Left colon (tissue), 2 donors: ENCODE measurements at regions not wholly inside any gene's neighbourhood (a gene's known extent, or its start where the extent isn't known, plus 50 kb on each side); places are given as distances from the start of the nearest gene placed in this dataset.

Experiments used
- ATAC-seq: fragments of 200-7000 bp; cut with Tn5 transposase; one replicate; pipeline ENCODE4 v1.9.1; 2020; ENCODE audit warnings: mild to moderate bottlenecking, moderate library complexity
- DNase-seq, 2 donors: peaks; one replicate each; pipeline ENCODE4 v3.0.0-alpha.2; 2020
- intact Hi-C, 2 donors: fragments of 100-400 bp; cut with DNase I in 1 of 2; cut with micrococcal nuclease in 1 of 2; formaldehyde crosslinking; loops; one replicate each; pipeline versions ENCODE4 v1.11.2 to v1.14.0; 2022; cut with DNase I, micrococcal nuclease
- donor health status: DM: no; HTN: no; CAD: no.
- donor health status: DM: yes; HTN: yes; CAD: no.

- intact Hi-C loops = no loop called here
- DNase-seq (no peak), ATAC-seq (no peak)
Observed at GRCh38 chr10:75295868-75296441, 60.2 kb upstream of the COMTD1 start.

- intact Hi-C loops = no loop called here
Observed at GRCh38 chr10:75294866-75295701, 59.3 kb upstream of the COMTD1 start.

GRCh38 chr10:75294518-75294865, 58.7 kb upstream of the COMTD1 start:
- ATAC-seq (peak; percentile 34), DNase-seq (no peak)
- intact Hi-C loops = no loop called here

More at GRCh38 chr10:75294866-75295701, 59.3 kb upstream of the COMTD1 start:
- ATAC-seq = peak; percentile 87
- peak; percentile 74 to 77 for DNase-seq

GRCh38 chr10:75294031-75294437, 58.3 kb upstream of the COMTD1 start:
- DNase-seq (no peak), ATAC-seq (peak; percentile 62)
- intact Hi-C loops = no loop called here

GRCh38 chr10:75293446-75293820, 57.7 kb upstream of the COMTD1 start:
- no peak for DNase-seq

GRCh38 chr10:75292794-75293445, 57.2 kb upstream of the COMTD1 start:
- DNase-seq (no peak), ATAC-seq (no peak)
- intact Hi-C loops = no loop called here

More at GRCh38 chr10:75293446-75293820, 57.7 kb upstream of the COMTD1 start:
- no peak for ATAC-seq
- intact Hi-C loops = no loop called here

GRCh38 chr10:75291805-75292204, 56.0 kb upstream of the COMTD1 start:
- DNase-seq (no peak), ATAC-seq (no peak)
- intact Hi-C loops = no loop called here

GRCh38 chr10:75288140-75288711, 52.5 kb upstream of the COMTD1 start:
- ATAC-seq (no peak), DNase-seq (no peak)
- intact Hi-C loops = no loop called here

- ATAC-seq (no peak), DNase-seq (no peak)
- intact Hi-C loops = no loop called here
Observed at GRCh38 chr10:75287697-75288096, 51.9 kb upstream of the COMTD1 start.

- intact Hi-C loops = no loop called here
- no peak for ATAC-seq
Observed at GRCh38 chr10:75286901-75287300, 51.1 kb upstream of the COMTD1 start.

More at GRCh38 chr10:75286901-75287300, 51.1 kb upstream of the COMTD1 start:
- no peak for DNase-seq
